H9 (cell line): ENCODE measurements at regions not wholly inside any gene's neighbourhood (a gene's known extent, or its start where the extent isn't known, plus 50 kb on each side); places are given as distances from the start of the nearest gene placed in this dataset.

Source experiments
- DNase-seq: peaks from one replicate; pipeline ENCODE4 v3.0.0-alpha.2; 2017
- H2AFZ ChIP-seq: one replicate; pipeline ENCODE4 v1.6.1; 2013; ENCODE audit warnings: mild to moderate bottlenecking, low read length, control low read depth, moderate library complexity
- H2AK5ac ChIP-seq: 2 replicates; pipeline ENCODE4 v1.6.1; 2013; ENCODE audit warnings: low read length, control low read depth, mixed read lengths; ENCODE audit not compliant: insufficient read length
- H2BK120ac ChIP-seq: one replicate; pipeline ENCODE4 v1.6.1; 2013; ENCODE audit warnings: low read depth, mild to moderate bottlenecking, low read length, control low read depth, inconsistent platforms; ENCODE audit not compliant: poor library complexity, severe bottlenecking
- H2BK12ac ChIP-seq: 2 replicates; pipeline ENCODE4 v1.6.1; 2013; ENCODE audit warnings: low read length, control low read depth, mixed read lengths, low read depth; ENCODE audit not compliant: insufficient read length
- H2BK15ac ChIP-seq: 2 replicates; pipeline ENCODE4 v1.6.1; 2013; ENCODE audit warnings: low read depth, low read length, control low read depth
- H2BK20ac ChIP-seq: one replicate; pipeline ENCODE4 v1.6.1; 2013; ENCODE audit warnings: low read depth, mild to moderate bottlenecking, low read length, control low read depth, inconsistent platforms; ENCODE audit not compliant: poor library complexity, severe bottlenecking
- H2BK5ac ChIP-seq: 2 replicates; pipeline ENCODE4 v1.6.1; 2013; ENCODE audit warnings: low read length, control low read depth, mixed read lengths; ENCODE audit not compliant: insufficient read length
- H3K14ac ChIP-seq: 2 replicates; pipeline ENCODE4 v1.6.1; 2013; ENCODE audit warnings: low read length, control low read depth; ENCODE audit not compliant: insufficient read depth
- H3K18ac ChIP-seq: 2 replicates; pipeline ENCODE4 v1.6.1; 2013; ENCODE audit warnings: low read depth, mild to moderate bottlenecking, mixed read lengths, low read length, control low read depth; ENCODE audit not compliant: insufficient read length
- H3K23ac ChIP-seq: 2 replicates; pipeline ENCODE4 v1.6.1; 2013; ENCODE audit warnings: low read length, control low read depth, mixed read lengths, low read depth; ENCODE audit not compliant: insufficient read length
- H3K23me2 ChIP-seq: 2 replicates; pipeline ENCODE4 v1.6.1; 2013; ENCODE audit warnings: low read depth, mild to moderate bottlenecking, mixed read lengths, low read length, control low read depth; ENCODE audit not compliant: insufficient read length, poor library complexity, severe bottlenecking
- H3K27ac ChIP-seq: 2 replicates; pipeline ENCODE4 v1.5.1; 2013; ENCODE audit warnings: low read length, control low read depth, mixed read lengths, low read depth; ENCODE audit not compliant: insufficient read length
- H3K27me3 ChIP-seq: 2 replicates; pipeline ENCODE4 v1.6.1; 2013; ENCODE audit warnings: low read length, control low read depth, inconsistent platforms; ENCODE audit not compliant: insufficient read depth
- H3K4ac ChIP-seq: 2 replicates; pipeline ENCODE4 v1.6.1; 2013; ENCODE audit warnings: low read depth, mild to moderate bottlenecking, control low read depth, inconsistent platforms, low read length, moderate library complexity
- H3K4me1 ChIP-seq: 2 replicates; pipeline ENCODE4 v1.6.1; 2013; ENCODE audit warnings: low read length, control low read depth, inconsistent platforms; ENCODE audit not compliant: insufficient read depth
- H3K4me2 ChIP-seq: 2 replicates; pipeline ENCODE4 v1.6.1; 2013; ENCODE audit warnings: low read length, control low read depth, mixed read lengths; ENCODE audit not compliant: insufficient read length, insufficient read depth
- H3K56ac ChIP-seq: 2 replicates; pipeline ENCODE4 v1.6.1; 2013; ENCODE audit warnings: low read depth, mild to moderate bottlenecking, mixed read lengths, low read length, control low read depth; ENCODE audit not compliant: insufficient read length
- H3K79me1 ChIP-seq: 2 replicates; pipeline ENCODE4 v1.6.1; 2013; ENCODE audit warnings: low read depth, mild to moderate bottlenecking, moderate library complexity, low read length, control low read depth, inconsistent platforms; ENCODE audit not compliant: insufficient read depth, poor library complexity, severe bottlenecking
- H3K79me2 ChIP-seq: 2 replicates; pipeline ENCODE4 v1.6.1; 2013; ENCODE audit warnings: low read length, control low read depth, inconsistent platforms; ENCODE audit not compliant: insufficient read depth
- H3K9ac ChIP-seq: 2 replicates; pipeline ENCODE4 v1.6.1; 2013; ENCODE audit warnings: low read length, control low read depth, mixed read lengths; ENCODE audit not compliant: insufficient read length; ENCODE audit errors: extremely low read depth
- H3K9me3 ChIP-seq: one replicate; pipeline ENCODE4 v1.6.1; 2013; ENCODE audit warnings: low read depth, low read length, inconsistent platforms; ENCODE audit not compliant: control insufficient read depth
- H3T11ph ChIP-seq: one replicate; pipeline ENCODE4 v1.6.1; 2013; ENCODE audit warnings: mild to moderate bottlenecking, low read length, control low read depth, inconsistent platforms
- H4K20me1 ChIP-seq: one replicate; pipeline ENCODE4 v1.6.1; 2013; ENCODE audit not compliant: control insufficient read depth, insufficient read length, insufficient read depth
- H4K5ac ChIP-seq: 2 replicates; pipeline ENCODE4 v1.6.1; 2013; ENCODE audit warnings: low read depth, mild to moderate bottlenecking, mixed read lengths, low read length, control low read depth; ENCODE audit not compliant: insufficient read length
- H4K8ac ChIP-seq: replicated peaks from 2 replicates; pipeline ENCODE4 v1.6.1; 2013; ENCODE audit warnings: low read length, control low read depth, mixed read lengths, low read depth; ENCODE audit not compliant: insufficient read length
- H4K91ac ChIP-seq: 2 replicates; pipeline ENCODE4 v1.6.1; 2013; ENCODE audit warnings: low read depth, mild to moderate bottlenecking, moderate library complexity, mixed read lengths, low read length, control low read depth; ENCODE audit not compliant: insufficient read length
- H3K27ac Mint-ChIP-seq, 3 experiments: 2 replicates in 2 of 3; 3 replicates in 1 of 3; pipeline ENCODE4 v1.8.0; 2020 to 2021; ENCODE audit warnings: mixed read lengths in 3 of 3, mild to moderate bottlenecking in 1 of 3, moderate library complexity in 1 of 3
- H3K27me3 Mint-ChIP-seq: 2 replicates; pipeline ENCODE4 v1.8.0; 2021; ENCODE audit warnings: low read depth, mild to moderate bottlenecking, moderate library complexity, mixed read lengths
- H3K36me3 Mint-ChIP-seq, 3 experiments: 2 replicates in 2 of 3; 3 replicates in 1 of 3; pipeline ENCODE4 v1.8.0; 2020 to 2021; ENCODE audit warnings: low read depth in 3 of 3, mixed read lengths in 3 of 3; ENCODE audit not compliant: insufficient read depth in 1 of 3
- H3K4me1 Mint-ChIP-seq, 2 experiments: 2 replicates each; pipeline ENCODE4 v1.8.0; 2020; ENCODE audit warnings: mixed read lengths in 2 of 2
- H3K4me3 Mint-ChIP-seq, 2 experiments: 2 replicates in 1 of 2; 3 replicates in 1 of 2; pipeline ENCODE4 v1.8.0; 2020 to 2021; ENCODE audit warnings: mild to moderate bottlenecking in 2 of 2, mixed read lengths in 2 of 2, moderate library complexity in 1 of 2
- H3K9me3 Mint-ChIP-seq, 2 experiments: 2 replicates in 1 of 2; 3 replicates in 1 of 2; pipeline ENCODE4 v1.8.0; 2020; ENCODE audit warnings: mild to moderate bottlenecking in 2 of 2, mixed read lengths in 2 of 2, moderate library complexity in 1 of 2
- TF ChIP-seq, protein P1 (sequence below): fragments of 200-600 bp; sonication (generic); conservative IDR thresholded peaks from 3 replicates; pipeline ENCODE4 v1.8.0; 2021; ENCODE audit warnings: antibody characterized with exemption, mild to moderate bottlenecking

DNA sequence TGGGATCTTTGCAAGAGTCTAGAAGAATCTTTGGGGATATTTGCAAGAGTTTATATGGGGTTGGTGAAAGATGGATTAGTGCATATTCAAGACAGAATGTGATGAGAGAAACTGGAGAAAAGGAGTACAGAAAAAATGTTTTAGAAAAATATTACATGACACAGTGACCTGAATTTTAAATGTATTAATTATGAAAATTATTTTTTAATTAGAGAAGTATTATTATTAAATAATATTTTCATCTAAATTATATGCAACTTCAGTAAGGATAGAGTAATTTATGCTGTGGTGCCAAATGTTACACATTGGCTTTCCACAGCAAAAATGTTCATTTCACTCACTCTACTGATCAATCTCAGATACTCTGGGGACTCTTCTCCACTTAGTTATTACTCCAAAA is 1442.8 kb upstream of the SLC39A10 start:
- Histone ChIP-seq H3K56ac (no peak overlapping the region), H3K79me1 (no peaks in the 10 kb centered on the region), H3K4me1 (no peaks in the 10 kb centered on the region), H2AFZ (no peak overlapping the region), H2BK5ac (no peak overlapping the region), H3K4me2 (no peak overlapping the region), H3K23me2 (no peaks in the 10 kb centered on the region), H2BK20ac (no peak overlapping the region), H2BK12ac (no peak overlapping the region), H3T11ph (no peak overlapping the region), H3K27ac (no peak overlapping the region), H3K4ac (no peak overlapping the region), H4K20me1 (no peaks in the 10 kb centered on the region), H4K5ac (no peak overlapping the region), H2AK5ac (no peak overlapping the region), H3K79me2 (no peaks in the 10 kb centered on the region), H2BK15ac (no peak overlapping the region), H2BK120ac (no peak overlapping the region), H4K8ac (no peak overlapping the region), H3K14ac (no peak overlapping the region), H4K91ac (no peak overlapping the region), H3K9ac (no peak overlapping the region), H3K18ac (no peak overlapping the region), H3K23ac (no peak overlapping the region), H3K9me3 (no peaks in the 10 kb centered on the region), H3K27me3 (no peaks in the 10 kb centered on the region)
- Mint-ChIP-seq H3K36me3 (no peaks in the 10 kb centered on the region), H3K4me1 (peaks cover 0 to 5% of the 10 kb centered on the region in 2 experiments; a peak in 2 of 4 replicates), H3K27ac (no peak overlapping the region), H3K9me3 (no peaks in the 10 kb centered on the region), H3K27me3 (no peaks in the 10 kb centered on the region), H3K4me3 (no peak overlapping the region)
- TF ChIP-seq, protein P1, sequence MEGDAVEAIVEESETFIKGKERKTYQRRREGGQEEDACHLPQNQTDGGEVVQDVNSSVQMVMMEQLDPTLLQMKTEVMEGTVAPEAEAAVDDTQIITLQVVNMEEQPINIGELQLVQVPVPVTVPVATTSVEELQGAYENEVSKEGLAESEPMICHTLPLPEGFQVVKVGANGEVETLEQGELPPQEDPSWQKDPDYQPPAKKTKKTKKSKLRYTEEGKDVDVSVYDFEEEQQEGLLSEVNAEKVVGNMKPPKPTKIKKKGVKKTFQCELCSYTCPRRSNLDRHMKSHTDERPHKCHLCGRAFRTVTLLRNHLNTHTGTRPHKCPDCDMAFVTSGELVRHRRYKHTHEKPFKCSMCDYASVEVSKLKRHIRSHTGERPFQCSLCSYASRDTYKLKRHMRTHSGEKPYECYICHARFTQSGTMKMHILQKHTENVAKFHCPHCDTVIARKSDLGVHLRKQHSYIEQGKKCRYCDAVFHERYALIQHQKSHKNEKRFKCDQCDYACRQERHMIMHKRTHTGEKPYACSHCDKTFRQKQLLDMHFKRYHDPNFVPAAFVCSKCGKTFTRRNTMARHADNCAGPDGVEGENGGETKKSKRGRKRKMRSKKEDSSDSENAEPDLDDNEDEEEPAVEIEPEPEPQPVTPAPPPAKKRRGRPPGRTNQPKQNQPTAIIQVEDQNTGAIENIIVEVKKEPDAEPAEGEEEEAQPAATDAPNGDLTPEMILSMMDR: no peak
- DNase-seq: no peak
